GM19099 (cell line): ENCODE measurements at regions not wholly inside any gene's neighbourhood (a gene's known extent, or its start where the extent isn't known, plus 50 kb on each side); places are given as distances from the start of the nearest gene placed in this dataset.

Experiments used
- POLR2A ChIP-seq: IDR thresholded peaks from 3 replicates; pipeline ENCODE4 v1.6.1; 2011; ENCODE audit warnings: low read depth; ENCODE audit not compliant: insufficient read length; ENCODE audit errors: extremely low read depth

DNA sequence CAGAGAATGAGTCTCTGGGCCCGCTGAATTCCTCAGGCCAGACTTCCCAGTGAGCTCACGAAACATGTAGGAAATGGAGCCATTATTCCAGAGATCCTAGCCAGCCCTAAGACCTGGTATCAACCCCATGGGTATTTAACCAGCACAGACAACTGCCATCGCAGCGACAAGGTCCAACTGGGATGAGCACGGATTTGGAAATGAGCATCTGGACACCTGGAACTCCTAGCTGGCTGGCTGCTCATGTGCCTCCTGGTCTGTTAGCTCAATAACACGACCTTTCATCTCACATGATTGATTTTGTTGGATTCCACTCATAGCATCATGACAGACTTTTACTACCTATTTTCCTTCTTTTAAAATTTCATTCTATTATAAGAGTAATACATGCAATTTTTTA lies 51.0 kb downstream of the POU3F3 start:
- TF ChIP-seq POLR2A, result no peak

DNA sequence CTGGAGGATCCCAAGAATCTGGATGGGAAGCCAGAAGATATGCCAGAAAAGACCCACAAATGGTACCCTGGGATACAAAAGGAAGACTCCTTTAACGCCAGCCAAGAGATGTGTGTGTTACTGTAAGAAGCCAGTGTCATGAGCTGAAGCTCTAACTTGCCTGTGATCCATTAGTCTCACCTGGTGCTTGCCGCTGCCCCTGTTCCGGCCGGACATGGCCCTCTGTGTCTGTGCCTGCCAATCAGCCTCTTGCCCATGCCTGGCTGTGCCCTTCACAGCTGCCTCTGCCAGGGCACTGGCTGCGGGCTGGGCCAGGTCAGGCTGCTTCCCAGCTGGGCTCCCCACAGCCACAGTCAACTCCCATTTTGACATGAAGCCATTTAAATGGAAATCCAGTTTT lies 55.4 kb downstream of the POU3F3 start:
- no peak for TF ChIP-seq POLR2A

DNA sequence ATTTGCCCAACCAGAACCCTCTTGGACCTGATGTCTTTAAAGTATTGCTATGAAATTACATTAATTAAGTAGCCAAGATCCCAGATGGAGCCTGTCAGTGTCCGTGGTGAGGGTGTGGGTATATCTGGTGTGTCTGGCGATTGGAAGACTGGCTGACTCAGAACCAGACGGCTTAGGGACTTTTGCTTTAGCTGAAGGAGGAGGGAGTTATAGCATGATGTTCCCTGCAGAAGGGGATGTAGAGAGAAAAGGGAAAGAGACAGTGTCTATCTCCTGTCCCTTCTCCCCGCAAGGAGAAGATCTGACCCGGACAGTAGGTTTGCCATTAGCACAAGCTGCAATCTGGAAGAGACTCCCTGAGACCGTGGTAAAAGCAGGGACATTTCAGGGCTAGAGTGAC lies 60.6 kb downstream of the POU3F3 start:
- TF ChIP-seq POLR2A, result no peak

DNA sequence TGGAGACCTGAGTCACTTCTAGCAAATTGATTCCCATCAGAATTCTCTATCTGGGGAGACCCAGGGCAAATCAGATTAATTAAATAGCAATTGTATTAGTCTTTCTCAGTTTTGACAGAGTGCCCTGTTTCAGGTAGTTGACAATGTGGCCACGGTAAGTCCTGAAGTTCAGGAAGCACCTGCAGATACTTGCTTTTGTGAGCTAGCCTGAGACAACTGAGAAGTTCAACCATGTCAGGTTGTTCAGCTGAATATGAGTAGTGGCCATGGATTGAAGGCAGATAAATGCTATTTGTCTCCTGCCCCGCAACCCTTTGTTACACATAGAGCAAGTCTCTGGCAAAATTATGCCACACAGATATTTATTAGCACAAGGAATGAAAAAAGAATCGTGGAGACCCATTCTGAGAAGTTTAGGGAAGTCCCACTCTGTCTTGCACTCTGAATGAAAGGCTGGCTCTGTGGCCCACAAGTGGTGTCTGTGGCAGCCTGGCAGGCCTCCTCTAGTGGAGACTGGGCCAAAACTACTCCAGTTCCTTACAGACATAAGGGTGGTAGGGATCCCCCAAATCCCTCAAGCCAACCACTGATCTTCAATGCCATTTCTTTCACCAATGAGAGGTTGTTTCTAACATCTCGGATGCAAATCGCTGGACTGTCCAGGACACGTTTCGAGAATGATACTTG lies 61.3 kb downstream of the POU3F3 start:
- TF ChIP-seq POLR2A, result no peak

DNA sequence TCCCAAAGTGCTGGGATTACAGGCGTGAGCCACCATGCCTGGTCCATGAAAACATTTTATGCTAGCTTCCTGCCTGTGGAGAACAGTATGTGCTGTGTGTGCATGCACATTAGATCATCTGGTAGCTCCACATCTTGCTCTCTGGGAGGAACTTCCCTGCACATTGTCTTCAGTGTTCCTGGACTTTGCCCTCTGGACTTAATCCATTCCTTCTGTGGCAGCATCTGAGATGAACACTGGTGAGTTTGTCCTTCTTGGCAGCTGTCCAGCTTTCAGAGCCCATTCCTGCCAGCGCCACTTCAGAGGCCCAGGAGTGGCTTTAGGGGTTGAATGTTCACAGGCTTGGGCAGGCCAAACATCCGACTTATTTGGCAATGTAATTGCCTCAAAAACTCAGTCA lies 65.2 kb downstream of the POU3F3 start:
- no peak for TF ChIP-seq POLR2A

DNA sequence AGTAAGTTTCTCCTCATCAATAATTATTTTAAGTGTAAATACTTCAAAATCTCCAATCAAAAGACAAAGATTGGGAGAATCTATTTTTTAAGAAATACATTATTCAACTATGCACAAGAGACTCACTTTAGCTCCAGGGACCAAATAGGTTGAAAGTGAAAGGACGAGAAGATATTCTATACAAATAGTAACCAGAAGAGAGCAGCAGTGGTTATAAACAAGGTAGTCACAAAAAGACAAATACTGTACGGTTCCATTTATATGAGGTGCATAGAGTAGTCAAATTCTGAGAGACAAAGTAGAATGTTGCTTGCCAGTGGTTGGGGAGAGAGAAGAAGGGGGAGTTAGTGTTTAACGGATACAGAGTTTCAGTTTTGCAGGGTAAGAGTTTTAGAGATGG lies 69.8 kb downstream of the POU3F3 start:
- TF ChIP-seq POLR2A, result no peak

DNA sequence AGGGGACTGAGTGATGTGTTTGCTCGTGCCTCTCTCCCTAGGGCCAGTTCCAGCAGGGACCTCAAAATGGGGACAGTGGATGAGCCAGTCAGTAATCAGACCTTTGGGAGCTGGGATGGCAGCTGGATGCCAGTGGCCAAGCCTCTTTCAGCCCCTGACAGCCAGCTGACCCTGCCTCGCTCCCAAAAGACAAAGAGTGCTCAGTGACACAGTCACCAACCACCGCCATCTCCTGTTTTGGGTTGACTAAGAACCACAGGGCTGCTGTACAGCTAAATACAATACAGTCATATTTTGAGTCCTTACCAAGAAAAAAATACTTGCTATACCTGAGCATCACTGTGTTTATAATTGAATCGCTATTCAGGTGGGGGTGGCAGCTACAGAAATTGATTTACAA lies 75.7 kb downstream of the POU3F3 start:
- no peak for TF ChIP-seq POLR2A

DNA sequence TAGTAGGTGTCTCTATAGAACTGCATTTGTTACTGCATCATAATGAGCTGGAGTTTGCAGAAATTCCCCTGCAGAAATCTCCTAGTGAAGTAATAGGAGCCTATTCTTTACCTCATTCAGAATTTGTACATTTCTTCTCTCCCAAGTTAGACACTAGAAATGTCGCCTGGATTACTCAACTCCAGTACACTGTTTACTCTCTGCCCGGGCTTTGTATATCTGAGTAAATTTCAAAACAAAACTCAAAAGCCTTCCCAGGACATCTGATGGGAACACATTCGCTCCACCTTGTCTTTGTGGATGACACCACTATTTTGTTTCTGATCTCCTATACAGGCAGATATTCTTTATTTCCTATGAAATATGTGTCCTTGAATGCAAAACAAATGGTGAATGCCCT lies 76.8 kb downstream of the POU3F3 start:
- no peak for TF ChIP-seq POLR2A

DNA sequence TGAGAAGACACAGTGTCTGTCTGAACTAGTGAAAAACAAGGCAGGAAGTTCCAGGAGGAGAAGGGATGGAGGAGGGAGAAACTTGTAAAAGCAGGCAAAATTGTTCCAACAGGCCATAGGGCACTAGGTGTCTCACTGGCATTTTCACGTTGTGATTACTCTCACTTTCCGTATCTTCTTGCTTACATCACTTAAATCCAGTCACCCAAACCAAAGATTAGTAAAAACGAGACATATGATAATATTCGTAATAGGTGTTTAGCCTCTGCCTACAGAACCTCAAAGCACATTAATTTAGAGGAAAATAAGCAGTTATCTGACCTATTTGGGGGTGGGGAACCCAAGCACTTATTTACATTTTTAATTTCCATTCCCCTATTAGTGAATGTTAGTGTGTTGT lies 78.3 kb downstream of the POU3F3 start:
- TF ChIP-seq POLR2A, result no peak

DNA sequence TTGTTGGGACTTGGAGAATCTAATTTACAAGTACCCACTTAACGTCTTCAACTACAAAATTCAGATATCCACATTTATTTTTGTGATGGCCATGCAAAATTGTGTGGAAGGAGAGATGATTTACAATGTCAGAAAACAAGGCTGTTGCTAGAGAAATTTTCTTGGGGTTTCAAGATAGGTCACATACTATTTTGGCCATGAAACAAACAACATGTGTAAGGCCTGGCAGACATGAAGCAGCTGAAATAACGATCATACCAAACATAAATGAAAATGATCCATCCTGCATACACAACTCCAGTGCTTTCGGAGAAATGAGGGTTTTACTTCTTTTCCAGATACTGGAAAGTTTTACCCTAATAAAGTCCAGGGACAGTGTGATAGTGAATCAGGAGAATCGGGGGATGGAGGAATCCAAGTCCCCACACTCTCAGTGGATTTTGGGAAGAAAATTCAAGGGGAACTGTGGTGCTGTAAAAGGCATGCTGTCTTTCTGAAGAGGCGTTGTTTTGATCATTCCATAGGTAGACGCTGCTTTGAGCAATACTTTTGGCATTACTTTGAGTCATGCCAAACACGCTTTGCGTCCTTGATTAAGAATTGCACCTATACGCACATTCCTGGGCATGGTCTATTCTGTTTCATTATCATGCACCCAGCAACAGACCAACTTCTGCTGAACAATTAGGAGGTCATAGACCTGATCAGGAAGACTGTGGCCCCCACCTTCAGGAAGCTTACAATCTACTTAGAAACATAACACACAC lies 79.4 kb downstream of the POU3F3 start:
- no peak for TF ChIP-seq POLR2A

DNA sequence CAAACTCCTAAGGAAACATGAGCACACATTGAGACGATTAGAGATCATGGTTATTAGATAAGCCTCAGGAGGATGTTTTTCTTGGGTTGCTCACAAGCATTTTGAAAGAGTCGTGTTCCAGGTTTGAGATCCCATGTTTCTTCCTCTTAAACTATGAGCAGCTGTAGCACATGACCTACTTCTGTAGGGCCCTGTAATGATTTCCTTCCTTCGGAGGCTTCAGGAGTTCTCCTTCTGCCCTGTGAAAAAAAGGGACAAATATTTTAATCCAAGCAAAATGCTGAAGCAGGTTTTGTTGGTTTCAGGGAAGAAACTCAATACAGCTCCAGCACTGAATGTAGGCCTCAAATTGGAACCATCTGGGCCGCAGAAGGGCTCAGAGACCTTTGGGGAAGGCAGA lies 82.6 kb downstream of the POU3F3 start:
- no peak for TF ChIP-seq POLR2A

DNA sequence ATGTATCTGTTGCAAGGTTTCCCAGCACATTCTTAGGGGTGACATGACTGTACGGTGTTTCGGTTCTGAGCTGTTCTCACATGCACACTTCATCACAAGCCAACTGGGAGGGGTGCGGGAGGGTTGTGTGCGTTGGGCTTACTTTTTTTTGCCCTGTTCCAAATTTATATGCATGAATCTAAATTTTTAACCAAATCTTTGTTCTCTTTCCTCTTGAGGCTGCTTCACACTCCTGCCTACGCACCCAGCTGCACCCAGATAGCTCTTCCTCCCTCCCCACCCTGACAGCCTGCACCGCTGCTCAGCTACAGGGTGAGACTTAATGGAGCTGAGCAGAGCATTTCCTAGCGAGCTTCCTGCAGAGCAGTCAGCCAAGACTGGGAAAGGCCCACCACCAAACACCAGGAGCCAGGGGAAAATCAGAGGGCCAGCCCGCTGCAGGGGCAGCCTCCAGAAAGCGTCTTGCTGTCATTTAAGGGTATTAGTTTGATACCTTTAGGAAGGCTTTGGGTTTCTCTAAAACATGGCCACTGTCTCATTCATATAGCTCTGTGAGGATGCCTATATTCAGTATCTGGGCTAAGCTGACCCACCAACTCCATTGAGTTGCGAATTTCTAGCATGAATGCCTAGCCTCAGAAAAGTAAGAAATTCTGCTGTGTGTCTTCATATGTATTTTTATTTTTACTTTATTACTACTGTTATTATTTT lies 84.5 kb downstream of the POU3F3 start:
- TF ChIP-seq POLR2A, result no peak

DNA sequence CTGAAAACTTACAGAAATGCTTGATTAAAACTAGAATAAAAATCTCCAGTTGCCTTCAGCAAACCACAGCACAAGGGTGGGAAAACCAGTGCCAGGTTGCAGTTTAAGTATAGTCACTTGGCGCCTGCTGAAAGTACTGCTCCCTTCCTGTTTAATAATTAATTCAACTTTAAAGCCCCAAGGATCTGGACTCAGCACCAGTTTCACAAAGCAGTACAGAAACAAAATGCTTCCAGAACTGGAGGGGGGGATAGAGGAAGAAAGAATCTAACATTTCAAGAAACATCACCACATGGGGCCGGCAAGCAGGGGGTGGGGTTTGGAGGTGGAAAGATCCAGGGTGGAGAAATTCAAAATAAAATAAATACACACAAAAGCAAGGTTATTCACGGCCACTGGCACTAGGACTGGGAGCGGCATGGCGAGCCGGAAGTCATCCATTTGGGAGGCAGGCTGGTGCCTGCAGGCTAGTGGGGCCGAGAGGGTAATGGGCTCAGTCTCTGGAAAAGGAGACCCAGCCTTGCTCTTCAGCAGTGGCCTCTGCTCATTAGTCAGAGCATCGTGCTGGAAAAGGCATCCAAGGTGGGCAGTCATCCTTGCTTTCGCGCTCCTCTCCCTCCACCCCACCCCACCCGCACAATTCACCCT lies 85.8 kb downstream of the POU3F3 start:
- no peak for TF ChIP-seq POLR2A

DNA sequence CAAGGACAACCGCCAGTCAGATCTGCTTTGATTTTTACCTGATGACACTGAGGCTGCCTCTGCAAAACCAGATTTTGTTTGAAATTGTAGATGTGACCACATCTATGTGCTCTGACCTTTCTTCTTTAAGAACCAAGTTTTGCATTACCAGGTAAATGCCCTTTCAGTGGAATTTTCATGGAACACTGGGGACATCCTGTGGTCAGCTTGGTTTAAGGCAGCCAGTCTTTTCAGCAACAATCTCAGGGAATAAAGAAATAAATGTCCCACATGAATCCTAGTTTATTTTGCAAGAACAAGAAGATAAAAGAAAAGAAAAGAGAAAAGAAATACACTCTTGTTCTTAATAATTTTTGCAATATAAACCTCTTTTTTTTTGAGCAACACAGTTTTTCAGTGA lies 90.6 kb downstream of the POU3F3 start:
- TF ChIP-seq POLR2A, result no peak

DNA sequence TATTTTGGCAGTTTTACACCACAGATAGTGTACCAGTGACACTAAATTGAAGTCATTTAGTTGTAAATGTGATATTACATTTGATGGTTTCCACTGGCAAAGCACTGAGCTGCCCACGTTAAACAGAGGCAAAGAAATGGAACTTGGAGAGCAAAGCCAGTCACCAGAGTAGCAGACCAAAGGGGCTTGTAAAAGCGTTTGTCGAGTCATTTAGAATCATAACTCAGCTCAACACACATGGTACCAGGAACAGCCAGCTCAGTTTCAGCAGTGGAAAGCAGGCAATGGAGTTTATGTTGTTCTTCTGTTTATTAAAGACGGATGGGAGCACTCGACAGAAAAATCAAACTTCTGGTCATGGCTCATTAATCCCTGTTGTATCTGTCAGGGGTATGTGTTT lies 91.2 kb downstream of the POU3F3 start:
- no peak for TF ChIP-seq POLR2A
